T-helper 1 cell treated with Interleukin-12 subunit alpha and Interleukin-12 subunit beta and Interleukin-4 antibody, amounts not matched to agents 30 μg/mL and 1 μg/mL, for 36 hours (primary cell): ENCODE measurements at regions not wholly inside any gene's neighbourhood (a gene's known extent, or its start where the extent isn't known, plus 50 kb on each side); places are given as distances from the start of the nearest gene placed in this dataset.

Experiments
- H3K27ac Mint-ChIP-seq: one replicate; pipeline ENCODE4 v1.8.0; 2021; ENCODE audit warnings: mild to moderate bottlenecking, mixed read lengths
- H3K27me3 Mint-ChIP-seq: one replicate; pipeline ENCODE4 v1.8.0; 2021; ENCODE audit warnings: low read depth, mixed read lengths
- H3K36me3 Mint-ChIP-seq: one replicate; pipeline ENCODE4 v1.8.0; 2021; ENCODE audit warnings: low read depth, mixed read lengths
- H3K4me1 Mint-ChIP-seq: one replicate; pipeline ENCODE4 v1.8.0; 2021; ENCODE audit warnings: low read depth, mixed read lengths
- H3K4me3 Mint-ChIP-seq: one replicate; pipeline ENCODE4 v1.8.0; 2021; ENCODE audit warnings: mild to moderate bottlenecking, moderate library complexity, mixed read lengths
- H3K9me3 Mint-ChIP-seq: one replicate; pipeline ENCODE4 v1.8.0; 2021; ENCODE audit warnings: mixed read lengths

- H3K36me3 Mint-ChIP-seq = no peaks in the 10 kb centered on the region
- H3K4me3 Mint-ChIP-seq = no peak overlapping the region
- no peaks in the 10 kb centered on the region for H3K27me3 Mint-ChIP-seq
- no peaks in the 10 kb centered on the region for H3K4me1 Mint-ChIP-seq
- H3K27ac Mint-ChIP-seq = no peak overlapping the region
- no peaks in the 10 kb centered on the region for H3K9me3 Mint-ChIP-seq
These were observed 985.7 kb upstream of the FBXO33 start for GRCh38 chr14:40417777-40418401.

- H3K27me3 Mint-ChIP-seq = no peaks in the 10 kb centered on the region
- no peaks in the 10 kb centered on the region for H3K36me3 Mint-ChIP-seq
- H3K9me3 Mint-ChIP-seq = peaks cover 3% of the 10 kb centered on the region
- H3K27ac Mint-ChIP-seq = no peak overlapping the region
- H3K4me3 Mint-ChIP-seq = no peak overlapping the region
- no peaks in the 10 kb centered on the region for H3K4me1 Mint-ChIP-seq
These were observed 984.3 kb upstream of the FBXO33 start for GRCh38 chr14:40416565-40416964.

- Mint-ChIP-seq H3K27me3 (no peaks in the 10 kb centered on the region), H3K4me3 (no peak overlapping the region), H3K9me3 (peaks cover 22% of the 10 kb centered on the region), H3K4me1 (no peaks in the 10 kb centered on the region), H3K27ac (no peak overlapping the region), H3K36me3 (no peaks in the 10 kb centered on the region)
These were observed 982.2 kb upstream of the FBXO33 start for GRCh38 chr14:40414386-40414785.

GRCh38 chr14:40413136-40413535, 980.9 kb upstream of the FBXO33 start:
- Mint-ChIP-seq H3K4me1 (no peaks in the 10 kb centered on the region), H3K27ac (no peak overlapping the region), H3K4me3 (no peak overlapping the region), H3K36me3 (no peaks in the 10 kb centered on the region), H3K9me3 (peaks cover 27% of the 10 kb centered on the region), H3K27me3 (no peaks in the 10 kb centered on the region)

GRCh38 chr14:40410708-40411107, 978.5 kb upstream of the FBXO33 start:
- no peaks in the 10 kb centered on the region for H3K36me3 Mint-ChIP-seq
- H3K27me3 Mint-ChIP-seq = no peaks in the 10 kb centered on the region
- no peak overlapping the region for H3K4me3 Mint-ChIP-seq
- no peaks in the 10 kb centered on the region for H3K4me1 Mint-ChIP-seq
- peaks cover 42% of the 10 kb centered on the region for H3K9me3 Mint-ChIP-seq
- H3K27ac Mint-ChIP-seq = no peak overlapping the region

- no peaks in the 10 kb centered on the region for H3K4me1 Mint-ChIP-seq
- H3K4me3 Mint-ChIP-seq = no peak overlapping the region
- H3K9me3 Mint-ChIP-seq = peaks cover 19% of the 10 kb centered on the region
- H3K36me3 Mint-ChIP-seq = no peaks in the 10 kb centered on the region
- H3K27ac Mint-ChIP-seq = no peak overlapping the region
- no peaks in the 10 kb centered on the region for H3K27me3 Mint-ChIP-seq
These were observed 970.7 kb upstream of the FBXO33 start for GRCh38 chr14:40402957-40403356.

- Mint-ChIP-seq H3K4me1 (no peaks in the 10 kb centered on the region), H3K9me3 (peaks cover 4% of the 10 kb centered on the region), H3K27ac (no peak overlapping the region), H3K4me3 (no peak overlapping the region), H3K36me3 (no peaks in the 10 kb centered on the region), H3K27me3 (no peaks in the 10 kb centered on the region)
These were observed 966.7 kb upstream of the FBXO33 start for GRCh38 chr14:40398981-40399380.

GRCh38 chr14:40394634-40395340, 962.6 kb upstream of the FBXO33 start:
- no peaks in the 10 kb centered on the region for H3K36me3 Mint-ChIP-seq
- no peak overlapping the region for H3K4me3 Mint-ChIP-seq
- H3K4me1 Mint-ChIP-seq = no peaks in the 10 kb centered on the region
- H3K9me3 Mint-ChIP-seq = peaks cover 4% of the 10 kb centered on the region
- H3K27ac Mint-ChIP-seq = no peak overlapping the region
- H3K27me3 Mint-ChIP-seq = no peaks in the 10 kb centered on the region

- Mint-ChIP-seq H3K36me3 (no peaks in the 10 kb centered on the region), H3K9me3 (no peaks in the 10 kb centered on the region), H3K27ac (no peak overlapping the region)
These were observed 960.9 kb upstream of the FBXO33 start for GRCh38 chr14:40393143-40393542.

GRCh38 chr14:40386433-40386832, 954.2 kb upstream of the FBXO33 start:
- H3K27ac Mint-ChIP-seq = no peak overlapping the region
- no peaks in the 10 kb centered on the region for H3K36me3 Mint-ChIP-seq
- no peaks in the 10 kb centered on the region for H3K27me3 Mint-ChIP-seq

More at GRCh38 chr14:40393143-40393542, 960.9 kb upstream of the FBXO33 start:
- Mint-ChIP-seq H3K4me3 (no peak overlapping the region), H3K4me1 (no peaks in the 10 kb centered on the region), H3K27me3 (no peaks in the 10 kb centered on the region)

GRCh38 chr14:40374221-40374620, 942.0 kb upstream of the FBXO33 start:
- H3K9me3 Mint-ChIP-seq = peaks cover 10% of the 10 kb centered on the region
- no peak overlapping the region for H3K27ac Mint-ChIP-seq
- no peak overlapping the region for H3K4me3 Mint-ChIP-seq
- H3K36me3 Mint-ChIP-seq = no peaks in the 10 kb centered on the region
- no peaks in the 10 kb centered on the region for H3K27me3 Mint-ChIP-seq
- no peaks in the 10 kb centered on the region for H3K4me1 Mint-ChIP-seq

More at GRCh38 chr14:40386433-40386832, 954.2 kb upstream of the FBXO33 start:
- H3K4me1 Mint-ChIP-seq = no peaks in the 10 kb centered on the region
- H3K9me3 Mint-ChIP-seq = peaks cover 4% of the 10 kb centered on the region
- no peak overlapping the region for H3K4me3 Mint-ChIP-seq

GRCh38 chr14:40371011-40371410, 938.8 kb upstream of the FBXO33 start:
- Mint-ChIP-seq H3K27me3 (no peaks in the 10 kb centered on the region), H3K4me1 (no peaks in the 10 kb centered on the region), H3K4me3 (no peak overlapping the region), H3K27ac (no peak overlapping the region), H3K9me3 (peaks cover 9% of the 10 kb centered on the region), H3K36me3 (no peaks in the 10 kb centered on the region)

GRCh38 chr14:40368314-40368713, 936.1 kb upstream of the FBXO33 start:
- Mint-ChIP-seq H3K27ac (no peak overlapping the region), H3K4me1 (no peaks in the 10 kb centered on the region), H3K4me3 (no peak overlapping the region), H3K36me3 (no peaks in the 10 kb centered on the region), H3K9me3 (peaks cover 12% of the 10 kb centered on the region), H3K27me3 (no peaks in the 10 kb centered on the region)

- no peaks in the 10 kb centered on the region for H3K36me3 Mint-ChIP-seq
- no peak overlapping the region for H3K4me3 Mint-ChIP-seq
- no peak overlapping the region for H3K27ac Mint-ChIP-seq
- no peaks in the 10 kb centered on the region for H3K4me1 Mint-ChIP-seq
- no peaks in the 10 kb centered on the region for H3K27me3 Mint-ChIP-seq
- peaks cover 12% of the 10 kb centered on the region for H3K9me3 Mint-ChIP-seq
These were observed 935.5 kb upstream of the FBXO33 start for GRCh38 chr14:40367717-40368116.

- Mint-ChIP-seq H3K36me3 (no peaks in the 10 kb centered on the region), H3K4me3 (no peak overlapping the region), H3K27ac (no peak overlapping the region), H3K27me3 (no peaks in the 10 kb centered on the region), H3K9me3 (peaks cover 6% of the 10 kb centered on the region), H3K4me1 (no peaks in the 10 kb centered on the region)
These were observed 933.1 kb upstream of the FBXO33 start for GRCh38 chr14:40365305-40365704.
